ENCODE measurements at regions not wholly inside any gene's neighbourhood (a gene's known extent, or its start where the extent isn't known, plus 50 kb on each side); places are given as distances from the start of the nearest gene placed in this dataset.

GRCh38 chr20:8960241-8960640 is 108.6 kb upstream of the PLCB4 start:
- TF ChIP-seq CTCF (IDR thresholded peaks at IDR 0.05): no peak
- no peak for TF ChIP-seq POLR2A (IDR thresholded peaks at IDR 0.05)

Data from esophagus squamous epithelium (tissue), 4 donors.